GM10248 (cell line): ENCODE measurements at regions not wholly inside any gene's neighbourhood (a gene's known extent, or its start where the extent isn't known, plus 50 kb on each side); places are given as distances from the start of the nearest gene placed in this dataset.

Experiments used
- CTCF ChIA-PET: fragments of 300-600 bp; sonication (Branson Sonifier 250); formaldehyde crosslinking; extraction: SDS; loops from one replicate; lab custom pipeline; 2021; ENCODE audit warnings: antibody characterized with exemption; lab: Yijun Ruan, JAX
- POLR2A ChIA-PET: fragments of 350-650 bp; sonication (Branson Sonifier 250); formaldehyde crosslinking; extraction: SDS; loops from one replicate; lab custom pipeline; 2020; ENCODE audit warnings: antibody characterized with exemption; lab: Yijun Ruan, JAX
- DNase-seq: peaks from one replicate; pipeline ENCODE4 v3.0.0; 2012; ENCODE audit errors: extremely low spot score
- CTCF ChIP-seq: IDR thresholded peaks from 2 replicates; pipeline ENCODE4 v1.5.1; 2012; ENCODE audit warnings: mild to moderate bottlenecking, low read depth; ENCODE audit errors: extremely low read depth, missing control alignments, control extremely low read depth

- CTCF ChIA-PET = interaction anchor here (1.0 to 1.9 kb wide), 4 partner anchors 16 to 315 kb away, joined by 3 to 4 read pairs (median 3); no protein-coding TSS in a partner anchor
Measured at GRCh38 chr3:106294121-106294520, 425.3 kb upstream of the CBLB start.

GRCh38 chr3:106296062-106296461 lies 427.2 kb upstream of the CBLB start:
- no peak for TF ChIP-seq CTCF
- ChIA-PET CTCF (interaction anchor here (0.8 to 2.0 kb wide), 6 partner anchors 9 to 314 kb away, joined by 3 to 8 read pairs (median 5); no protein-coding TSS in a partner anchor), POLR2A (no interaction called here)
- DNase-seq = no peak

More at GRCh38 chr3:106294121-106294520, 425.3 kb upstream of the CBLB start:
- TF ChIP-seq CTCF = no peak
- POLR2A ChIA-PET = no interaction called here
- DNase-seq = no peak

GRCh38 chr3:106299300-106300098 lies 430.7 kb upstream of the CBLB start:
- ChIA-PET POLR2A (no interaction called here), CTCF (no interaction called here)
- TF ChIP-seq CTCF = no peak
- peak; percentile 15 for DNase-seq

- ChIA-PET POLR2A (no interaction called here), CTCF (interaction anchor here (0.8 to 2.1 kb wide), 8 partner anchors 10 to 445 kb away, joined by 3 to 6 read pairs (median 3); no protein-coding TSS in a partner anchor)
Measured at GRCh38 chr3:106302451-106303221, 433.8 kb upstream of the CBLB start.

GRCh38 chr3:106303766-106304165 lies 435.0 kb upstream of the CBLB start:
- CTCF ChIA-PET = interaction anchor here (1.3 to 2.1 kb wide), 2 partner anchors 13 to 47 kb away, joined by 3 to 6 read pairs; no protein-coding TSS in a partner anchor
- POLR2A ChIA-PET = no interaction called here
- no peak for DNase-seq
- TF ChIP-seq CTCF = no peak

More at GRCh38 chr3:106302451-106303221, 433.8 kb upstream of the CBLB start:
- peak; percentile 48 for DNase-seq
- no peak for TF ChIP-seq CTCF

GRCh38 chr3:106305127-106305526 lies 436.3 kb upstream of the CBLB start:
- ChIA-PET POLR2A (no interaction called here), CTCF (interaction anchor here (1.3 to 1.4 kb wide), 2 partner anchors 14 to 48 kb away, joined by 3 read pairs; no protein-coding TSS in a partner anchor)
- DNase-seq = no peak
- TF ChIP-seq CTCF = no peak
